ES-I3 (cell line): ENCODE measurements at regions not wholly inside any gene's neighbourhood (a gene's known extent, or its start where the extent isn't known, plus 50 kb on each side); places are given as distances from the start of the nearest gene placed in this dataset.
"Not testable (repeated sequence)": the region's sequence is repeated elsewhere in the genome, so short reads cannot be mapped to it uniquely, and the experiment has no call there.

Experiments
- H3K36me3 ChIP-seq: 2 replicates; pipeline ENCODE4 v1.6.1; 2013; ENCODE audit warnings: mild to moderate bottlenecking, low read length, control low read depth, moderate library complexity; ENCODE audit not compliant: insufficient read depth
- H3K4me1 ChIP-seq: 2 replicates; pipeline ENCODE4 v1.6.1; 2013; ENCODE audit warnings: mild to moderate bottlenecking, control low read depth, low read length; ENCODE audit not compliant: insufficient read depth
- H3K9ac ChIP-seq: 2 replicates; pipeline ENCODE4 v1.6.1; 2013; ENCODE audit warnings: low read depth, mild to moderate bottlenecking, low read length, moderate library complexity
- H3K9me3 ChIP-seq: 2 replicates; pipeline ENCODE4 v1.6.1; 2013; ENCODE audit warnings: mild to moderate bottlenecking, low read length, moderate library complexity; ENCODE audit not compliant: control insufficient read depth, insufficient read depth

DNA sequence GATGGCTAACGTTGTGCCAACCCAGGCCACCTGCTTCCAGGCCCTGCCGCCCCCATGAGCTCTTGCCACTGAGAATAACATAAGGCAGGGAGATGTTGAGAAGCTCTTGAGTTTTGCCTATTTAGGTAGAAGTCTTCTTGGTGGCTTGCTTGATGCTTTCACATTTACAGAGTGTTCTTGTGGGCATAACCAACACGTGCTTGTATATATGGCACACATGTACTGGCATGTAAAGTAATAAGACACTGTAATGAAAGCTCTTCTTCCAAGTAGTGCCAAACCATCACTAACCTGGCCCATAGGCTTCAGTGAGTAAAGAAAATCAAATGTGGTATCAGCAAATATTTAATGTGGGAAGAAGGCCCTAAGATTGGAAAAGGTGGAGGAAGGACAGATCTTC lies 146.9 kb upstream of the CITED2 start:
- Histone ChIP-seq H3K4me1 (no peaks in the 10 kb centered on the region), H3K36me3 (no peaks in the 10 kb centered on the region), H3K9me3 (no peaks in the 10 kb centered on the region), H3K9ac (no peak overlapping the region)

DNA sequence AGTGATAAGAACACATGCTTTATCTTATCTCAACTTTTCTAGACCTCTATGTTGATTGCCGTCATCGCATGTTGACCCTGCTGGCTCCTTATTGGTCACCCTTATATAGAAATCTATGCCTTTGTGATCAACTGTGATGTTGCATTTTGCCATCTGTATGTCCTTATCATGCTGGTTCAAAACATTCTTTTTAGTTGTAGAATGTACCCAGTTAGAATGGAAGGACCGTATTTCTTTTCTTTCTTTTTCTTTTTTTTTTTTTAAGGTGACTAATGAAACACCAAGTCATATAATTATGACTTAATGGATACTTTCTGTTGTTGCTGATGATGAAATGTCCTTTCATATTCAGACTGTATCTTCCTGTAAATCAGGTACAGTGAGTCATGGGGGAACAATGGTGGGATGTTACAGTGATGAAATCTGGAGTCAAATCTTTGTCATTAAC lies 145.9 kb upstream of the CITED2 start:
- Histone ChIP-seq H3K36me3 (no peaks in the 10 kb centered on the region), H3K9me3 (no peaks in the 10 kb centered on the region), H3K4me1 (no peaks in the 10 kb centered on the region), H3K9ac (no peak overlapping the region)

DNA sequence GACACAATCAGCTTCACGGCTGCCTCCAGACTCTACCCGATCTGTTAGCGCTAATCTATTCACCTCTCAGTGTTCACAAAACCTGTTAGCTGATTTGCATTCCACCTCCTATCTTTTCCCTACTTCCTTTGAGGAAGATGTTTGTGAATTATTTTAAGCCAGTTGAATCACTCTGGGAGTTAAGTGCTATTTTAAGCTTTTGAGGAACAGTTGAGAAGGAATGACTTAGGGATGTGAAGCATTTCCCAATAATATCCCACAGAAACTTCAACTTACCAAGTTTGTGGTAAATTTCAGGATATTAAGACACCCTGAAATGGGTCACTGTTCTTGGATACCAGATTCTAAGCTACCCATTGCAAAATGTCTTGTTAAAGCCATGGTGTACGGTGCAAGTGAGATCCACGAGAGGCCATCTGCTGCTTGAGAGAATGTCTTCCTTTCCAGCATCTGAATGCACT lies 145.2 kb upstream of the CITED2 start:
- Histone ChIP-seq H3K4me1 (no peaks in the 10 kb centered on the region), H3K9ac (no peak overlapping the region), H3K9me3 (no peaks in the 10 kb centered on the region), H3K36me3 (no peaks in the 10 kb centered on the region)

DNA sequence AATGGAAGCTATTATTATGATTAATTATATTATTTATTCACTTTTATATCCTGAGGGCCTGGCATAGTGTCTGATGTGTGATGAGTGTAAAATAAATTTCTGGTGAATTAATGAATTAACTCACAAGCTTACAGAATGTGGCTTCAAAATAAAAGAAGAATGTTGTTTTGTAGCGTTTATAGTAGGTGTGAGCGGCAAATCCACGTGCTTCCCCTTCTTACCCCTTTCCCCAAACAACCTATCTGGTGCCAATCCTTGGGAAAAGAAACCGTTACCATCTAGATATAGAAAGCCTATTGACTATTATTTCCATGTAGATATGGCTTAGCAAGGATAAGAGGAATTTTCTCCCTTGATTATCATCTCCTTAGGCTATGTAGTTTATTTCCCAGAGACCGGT lies 144.6 kb upstream of the CITED2 start:
- no peaks in the 10 kb centered on the region for H3K36me3 ChIP-seq
- no peaks in the 10 kb centered on the region for H3K4me1 ChIP-seq
- H3K9me3 ChIP-seq = no peaks in the 10 kb centered on the region
- H3K9ac ChIP-seq = no peak overlapping the region

DNA sequence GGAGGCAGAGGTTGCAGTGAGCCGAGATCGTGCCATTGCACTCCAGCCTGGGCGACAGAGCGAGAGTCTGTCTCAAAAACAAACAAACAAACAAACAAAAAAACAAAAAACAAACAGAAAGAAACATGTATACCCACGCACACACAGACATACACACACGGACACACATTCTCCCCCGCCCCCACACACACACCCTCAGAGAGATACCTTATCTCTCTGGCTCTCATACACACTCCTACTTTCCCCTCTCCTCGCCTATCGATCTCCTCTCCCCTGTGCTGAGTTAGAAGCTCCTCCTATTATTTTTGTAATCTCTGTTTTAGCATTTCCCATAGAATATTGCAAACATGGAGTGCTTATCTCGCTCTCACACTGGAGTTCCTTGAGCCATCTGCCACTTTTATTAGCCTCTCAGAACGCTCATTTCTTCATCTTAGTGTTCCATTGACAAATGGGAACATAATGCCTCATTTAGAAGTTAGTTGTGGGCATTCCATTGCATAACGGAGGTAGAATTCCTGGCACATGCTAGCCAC lies 144.2 kb upstream of the CITED2 start:
- H3K9ac ChIP-seq = no peak overlapping the region
- no peaks in the 10 kb centered on the region for H3K9me3 ChIP-seq
- no peaks in the 10 kb centered on the region for H3K4me1 ChIP-seq
- no peaks in the 10 kb centered on the region for H3K36me3 ChIP-seq

DNA sequence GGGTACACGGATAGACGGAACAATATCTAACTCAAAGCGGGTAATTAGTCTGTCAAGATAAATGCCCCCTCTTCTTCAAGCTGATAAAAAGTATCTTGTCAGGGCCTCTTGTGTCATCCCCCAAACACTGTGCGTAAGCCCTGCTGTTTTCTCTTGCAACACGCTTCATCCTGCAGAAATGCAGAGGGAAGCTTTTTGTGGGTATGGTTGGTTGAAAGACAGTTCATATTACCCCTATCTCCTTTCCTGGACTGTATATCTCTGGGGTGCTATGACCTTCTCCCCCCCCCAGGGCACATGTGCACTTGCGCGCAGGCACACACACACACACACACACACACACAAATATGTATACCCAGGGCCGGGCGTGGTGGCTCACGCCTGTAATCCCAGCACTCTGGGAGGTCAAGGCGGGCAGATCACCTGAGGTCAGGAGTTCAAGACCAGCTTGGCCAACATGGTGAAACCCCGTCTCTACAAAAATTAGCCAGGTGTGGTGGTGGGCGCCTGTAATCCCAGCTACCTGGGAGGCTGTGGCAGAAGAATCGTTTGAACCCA lies 143.6 kb upstream of the CITED2 start:
- H3K9me3 ChIP-seq, H3K36me3 ChIP-seq, H3K4me1 ChIP-seq, H3K9ac ChIP-seq: not testable (repeated sequence)

GRCh38 chr6:139515511-139515910 lies 141.1 kb upstream of the CITED2 start:
- Histone ChIP-seq H3K4me1 (no peaks in the 10 kb centered on the region), H3K9me3 (0 out of 2 replicates have a peak, but pooled peaks cover 2% of the 10 kb centered on the region), H3K36me3 (no peaks in the 10 kb centered on the region), H3K9ac (no peak overlapping the region)

DNA sequence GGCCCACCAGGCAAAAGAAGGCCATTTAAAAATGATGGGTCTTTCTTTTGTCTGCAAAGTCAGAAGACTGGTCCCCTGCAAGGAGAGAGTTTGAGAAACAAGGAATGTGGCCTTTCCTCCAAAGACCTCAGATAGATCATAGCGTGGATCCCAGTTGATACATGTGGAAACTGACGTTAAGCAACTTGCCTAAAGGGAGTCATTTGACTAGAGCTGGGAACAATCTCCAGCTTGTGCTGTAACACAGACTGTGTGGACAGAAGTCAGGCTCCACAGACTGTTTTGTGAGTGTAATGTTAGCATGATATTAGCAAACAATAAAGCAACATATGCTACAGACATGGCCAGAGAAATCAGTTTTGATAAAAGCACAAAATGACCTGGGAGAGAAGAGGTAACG lies 140.4 kb upstream of the CITED2 start:
- H3K9ac ChIP-seq = no peak overlapping the region

DNA sequence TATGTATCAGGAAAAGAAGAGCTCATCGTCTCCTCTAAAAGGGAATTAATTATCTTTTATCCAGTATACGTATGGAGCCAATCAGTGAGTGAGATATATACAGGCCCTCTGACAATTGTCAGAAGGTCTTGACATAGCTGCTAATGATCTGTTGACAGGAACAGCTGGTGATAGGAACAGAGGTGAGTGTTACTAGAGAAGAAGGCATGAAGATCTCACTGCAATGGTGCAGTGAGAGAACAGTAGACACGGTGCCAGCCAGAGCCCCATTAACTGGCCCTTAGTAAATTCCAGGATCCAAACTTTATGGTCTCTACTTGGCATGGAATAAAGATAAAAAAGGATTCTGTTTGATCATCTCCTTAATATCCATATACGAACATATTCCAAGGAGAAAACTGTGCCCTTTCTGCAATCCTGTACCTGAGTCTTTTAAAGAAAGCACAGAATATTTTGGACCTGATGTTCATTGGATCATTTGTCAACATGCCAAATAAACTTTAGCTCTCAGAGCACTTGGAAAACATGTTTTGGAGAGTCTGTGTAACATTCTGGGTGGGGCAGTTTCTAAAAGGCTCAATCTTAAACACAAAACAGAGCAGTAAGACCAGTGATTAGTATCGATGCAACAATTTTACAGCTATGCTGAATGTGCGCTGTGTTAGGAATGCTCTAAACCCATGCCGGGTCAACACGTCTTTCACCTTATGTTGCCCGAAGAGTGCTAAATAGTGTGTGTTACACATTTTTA lies 135.8 kb upstream of the CITED2 start:
- Histone ChIP-seq H3K36me3 (no peaks in the 10 kb centered on the region), H3K9me3 (0 out of 2 replicates have a peak, but pooled peaks cover 2% of the 10 kb centered on the region), H3K9ac (no peak overlapping the region), H3K4me1 (no peaks in the 10 kb centered on the region)

More for the DNA sequence above, 140.4 kb upstream of the CITED2 start:
- Histone ChIP-seq H3K9me3 (0 out of 2 replicates have a peak, but pooled peaks cover 2% of the 10 kb centered on the region), H3K4me1 (no peaks in the 10 kb centered on the region), H3K36me3 (no peaks in the 10 kb centered on the region)

- Histone ChIP-seq H3K36me3 (no peaks in the 10 kb centered on the region), H3K9ac (no peak overlapping the region), H3K4me1 (no peaks in the 10 kb centered on the region), H3K9me3 (0 out of 2 replicates have a peak, but pooled peaks cover 2% of the 10 kb centered on the region)
Measured at GRCh38 chr6:139509167-139509566, 134.7 kb upstream of the CITED2 start.

- H3K4me1 ChIP-seq = no peaks in the 10 kb centered on the region
- H3K9ac ChIP-seq = no peak overlapping the region
- no peaks in the 10 kb centered on the region for H3K36me3 ChIP-seq
Measured at GRCh38 chr6:139508576-139508975, 134.1 kb upstream of the CITED2 start.

DNA sequence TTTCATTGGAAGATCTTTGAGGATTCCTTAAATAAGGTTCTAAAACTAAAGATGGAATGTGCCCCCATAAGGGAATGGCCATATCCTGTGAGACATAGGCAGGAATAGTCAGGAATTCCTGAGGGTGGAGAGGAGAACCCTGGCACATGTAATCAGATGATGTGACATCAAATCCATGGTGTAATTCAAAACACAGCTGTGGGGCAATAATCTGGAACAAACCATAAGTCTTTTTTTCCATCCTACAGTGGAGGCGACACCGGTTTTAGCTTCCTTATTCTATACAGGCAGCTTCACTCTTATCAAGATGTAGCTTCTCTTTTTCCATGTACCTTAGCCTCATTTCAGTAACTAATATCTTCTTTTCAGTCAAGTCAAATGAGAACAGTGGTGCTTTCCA lies 133.6 kb upstream of the CITED2 start:
- 0 out of 2 replicates have a peak, but pooled peaks cover 2% of the 10 kb centered on the region for H3K9me3 ChIP-seq
- H3K9ac ChIP-seq = no peak overlapping the region
- H3K36me3 ChIP-seq = no peaks in the 10 kb centered on the region
- no peaks in the 10 kb centered on the region for H3K4me1 ChIP-seq

More at GRCh38 chr6:139508576-139508975, 134.1 kb upstream of the CITED2 start:
- H3K9me3 ChIP-seq = 0 out of 2 replicates have a peak, but pooled peaks cover 2% of the 10 kb centered on the region

DNA sequence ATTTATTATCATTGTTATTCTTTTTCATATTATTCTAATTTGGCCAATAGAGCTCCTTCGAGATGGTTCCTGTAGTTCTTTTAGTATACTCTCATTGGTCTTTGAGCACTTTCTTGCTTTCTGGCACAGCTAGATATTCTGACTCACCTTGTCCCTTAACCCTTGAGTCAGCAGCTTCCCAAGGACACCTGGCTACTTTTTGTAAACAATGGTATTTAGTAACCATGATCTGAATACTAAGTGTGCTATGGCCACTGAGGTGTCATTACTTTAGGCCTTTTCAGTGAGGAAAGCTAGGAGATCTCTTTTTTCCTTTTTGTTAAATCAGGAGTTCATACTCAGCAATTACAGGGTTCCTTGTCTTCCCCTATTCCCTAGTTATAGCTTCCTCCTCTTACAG lies 126.5 kb upstream of the CITED2 start:
- H3K9me3 ChIP-seq = no peaks in the 10 kb centered on the region

GRCh38 chr6:139498715-139499114 lies 124.3 kb upstream of the CITED2 start:
- Histone ChIP-seq H3K4me1 (no peaks in the 10 kb centered on the region), H3K9ac (no peak overlapping the region), H3K9me3 (no peaks in the 10 kb centered on the region), H3K36me3 (no peaks in the 10 kb centered on the region)

More for the DNA sequence above, 126.5 kb upstream of the CITED2 start:
- Histone ChIP-seq H3K9ac (no peak overlapping the region), H3K36me3 (no peaks in the 10 kb centered on the region), H3K4me1 (no peaks in the 10 kb centered on the region)
